ENCODE measurements at regions not wholly inside any gene's neighbourhood (a gene's known extent, or its start where the extent isn't known, plus 50 kb on each side); places are given as distances from the start of the nearest gene placed in this dataset.

GRCh38 chr6:168200571-168201134 lies 118.9 kb downstream of the DACT2 start:
- intact Hi-C loops (cut with DNase I) = no loop called here
- DNase-seq = no peak
- Histone ChIP-seq H3K4me1 (ENCODE audit: insufficient read depth) (no peaks in the 10 kb centered on the region), H3K9me3 (no peaks in the 10 kb centered on the region), H3K27ac (no peak overlapping the region), H3K36me3 (no peaks in the 10 kb centered on the region), H3K27me3 (no peaks in the 10 kb centered on the region), H3K4me3 (no peak overlapping the region)
- TF ChIP-seq EP300 (IDR thresholded peaks at IDR 0.05) (no peak), POLR2A (IDR thresholded peaks at IDR 0.05) (no peak), CTCF (IDR thresholded peaks at IDR 0.05) (no peak)
- 85 to 89% (median 86%) methylated on average over 8 of the region's 8 CpGs for WGBS, 3 donors

- Histone ChIP-seq H3K4me1 (ENCODE audit: insufficient read depth) (no peaks in the 10 kb centered on the region), H3K27me3 (no peaks in the 10 kb centered on the region), H3K9me3 (no peaks in the 10 kb centered on the region), H3K36me3 (no peaks in the 10 kb centered on the region), H3K4me3 (no peak overlapping the region), H3K27ac (no peak overlapping the region)
- DNase-seq = no peak
- intact Hi-C loops (cut with DNase I) = no loop called here
- TF ChIP-seq EP300 (IDR thresholded peaks at IDR 0.05) (no peak), POLR2A (IDR thresholded peaks at IDR 0.05) (no peak), CTCF (IDR thresholded peaks at IDR 0.05) (no peak)
- WGBS, 3 donors = 86 to 93% (median 86%) methylated on average over 21 of the region's 21 CpGs
Observed at GRCh38 chr6:168198302-168199180, 119.5 kb upstream of the FRMD1 start.

- Histone ChIP-seq H3K4me3 (no peak overlapping the region), H3K36me3 (no peaks in the 10 kb centered on the region), H3K9me3 (no peaks in the 10 kb centered on the region), H3K27me3 (no peaks in the 10 kb centered on the region), H3K27ac (no peak overlapping the region), H3K4me1 (ENCODE audit: insufficient read depth) (no peaks in the 10 kb centered on the region)
- TF ChIP-seq EP300 (IDR thresholded peaks at IDR 0.05) = no peak
- TF ChIP-seq CTCF (IDR thresholded peaks at IDR 0.05) = no peak
- TF ChIP-seq POLR2A (IDR thresholded peaks at IDR 0.05) = no peak
- no peak for DNase-seq
- 92 to 95% (median 95%) methylated on average over 9 to 10 of the region's 10 CpGs for WGBS, 3 donors
- intact Hi-C loops (cut with DNase I) = no loop called here
Observed at GRCh38 chr6:168197636-168198301, 118.8 kb upstream of the FRMD1 start.

- 57 to 64% (median 63%) methylated on average over 24 to 25 of the region's 25 CpGs for WGBS, 3 donors
- Histone ChIP-seq H3K27me3 (no peaks in the 10 kb centered on the region), H3K27ac (no peak overlapping the region), H3K4me1 (ENCODE audit: insufficient read depth) (no peaks in the 10 kb centered on the region), H3K9me3 (no peaks in the 10 kb centered on the region), H3K36me3 (no peaks in the 10 kb centered on the region), H3K4me3 (no peak overlapping the region)
- TF ChIP-seq POLR2A (IDR thresholded peaks at IDR 0.05) (no peak), CTCF (IDR thresholded peaks at IDR 0.05) (no peak), EP300 (IDR thresholded peaks at IDR 0.05) (no peak)
- intact Hi-C loops (cut with DNase I) = no loop called here
- no peak for DNase-seq
Observed at GRCh38 chr6:168196881-168197635, 118.0 kb upstream of the FRMD1 start.

All from ovary (tissue), 7 donors.